A549 (cell line): ENCODE measurements at regions not wholly inside any gene's neighbourhood (a gene's known extent, or its start where the extent isn't known, plus 50 kb on each side); places are given as distances from the start of the nearest gene placed in this dataset.

ENCODE experiments used
- BHLHE40 ChIP-seq: IDR thresholded peaks from 2 replicates; pipeline ENCODE4 v1.6.1; 2012; ENCODE audit warnings: low read depth, low read length, inconsistent platforms
- CBX2 ChIP-seq: fragments of 200-600 bp; sonication (generic); IDR thresholded peaks from 2 replicates; pipeline ENCODE4 v1.6.1; 2016; ENCODE audit warnings: low read depth, mild to moderate bottlenecking, borderline replicate concordance
- CTCF ChIP-seq: fragments of >200 bp; sonication (Bioruptor Twin); formaldehyde crosslinking; IDR thresholded peaks from 3 replicates; pipeline ENCODE4 v1.5.1; 2016
- EHMT2 ChIP-seq: fragments of 200-600 bp; sonication (generic); IDR thresholded peaks from 2 replicates; pipeline ENCODE4 v1.6.1; 2016; ENCODE audit warnings: antibody characterized with exemption, low read depth, mild to moderate bottlenecking, moderate library complexity
- ELK1 ChIP-seq: fragments of 150-350 bp; IDR thresholded peaks from 2 replicates; pipeline ENCODE4 v1.6.1; 2014; ENCODE audit warnings: low read depth, mild to moderate bottlenecking, low read length
- EP300 ChIP-seq, 2 experiments: fragments of >200 bp; sonication (Bioruptor Twin); formaldehyde crosslinking; IDR thresholded peaks; 2 replicates in 1 of 2; 3 replicates in 1 of 2; pipeline ENCODE4 v1.6.1; 2016 to 2017
- JUN ChIP-seq, 2 experiments: fragments of >200 bp; sonication (Bioruptor Twin); formaldehyde crosslinking; IDR thresholded peaks; 2 replicates in 1 of 2; 3 replicates in 1 of 2; pipeline ENCODE4 v1.6.1; 2016 to 2017
- MAFK ChIP-seq: fragments of 450-650 bp; IDR thresholded peaks from 2 replicates; pipeline ENCODE4 v1.6.1; 2014; ENCODE audit not compliant: partially characterized antibody
- MAZ ChIP-seq: fragments of 150-350 bp; IDR thresholded peaks from 2 replicates; pipeline ENCODE4 v1.6.1; 2014; ENCODE audit warnings: antibody characterized with exemption, low read depth, low read length, borderline replicate concordance
- POLR2A ChIP-seq: IDR thresholded peaks from 2 replicates; pipeline ENCODE4 v1.6.1; 2012; ENCODE audit warnings: mild to moderate bottlenecking, low read length
- RAD21 ChIP-seq, 2 experiments: fragments of >200 bp in 1 of 2; sonication (Bioruptor Twin) in 1 of 2; formaldehyde crosslinking in 1 of 2; IDR thresholded peaks in 1 of 2; conservative IDR thresholded peaks in 1 of 2; 2 replicates in 1 of 2; 3 replicates in 1 of 2; pipeline ENCODE4 v1.6.1; 2012 to 2018; ENCODE audit warnings: inconsistent platforms in 1 of 2
- TF ChIP-seq, protein P1 (sequence below): fragments of 450-650 bp; IDR thresholded peaks from 2 replicates; pipeline ENCODE4 v1.6.1; 2014; ENCODE audit warnings: antibody characterized with exemption
- TF ChIP-seq, protein P2 (sequence below): IDR thresholded peaks from 2 replicates; pipeline ENCODE4 v1.6.1; 2012

DNA sequence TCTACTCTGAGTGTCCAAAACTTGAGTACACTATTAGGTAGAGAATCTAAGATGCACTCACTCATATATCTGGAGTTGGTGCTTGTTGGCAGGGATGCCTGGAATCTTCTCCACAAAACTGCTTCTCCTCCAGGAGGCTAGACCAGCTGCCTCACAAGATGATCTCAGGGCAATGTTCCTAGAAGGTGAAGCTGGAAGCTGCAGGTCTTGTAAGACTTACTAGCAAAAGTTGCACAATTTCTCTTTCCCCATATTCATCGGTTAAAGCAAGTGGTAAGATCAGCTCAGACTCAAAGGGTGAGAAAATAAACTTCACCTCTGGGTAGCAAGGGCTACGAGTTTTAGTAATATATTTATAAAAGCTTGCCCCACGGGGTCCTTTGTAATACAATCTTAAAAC, 454.4 kb upstream of the ACVR2A start:
- TF ChIP-seq POLR2A (no peak), CTCF (no peak), EP300 (IDR thresholded peaks at IDR 0.05) (no peak), RAD21 (conservative IDR thresholded peaks at IDR 0.05 in 1 of 2, IDR thresholded peaks at IDR 0.05 in 1 of 2) (no peak), EHMT2 (no peak), BHLHE40 (no peak), CBX2 (no peak), MAFK (no peak), ELK1 (no peak), MAZ (no peak), JUN (IDR thresholded peaks at IDR 0.05) (no peak)
- TF ChIP-seq, protein P1, sequence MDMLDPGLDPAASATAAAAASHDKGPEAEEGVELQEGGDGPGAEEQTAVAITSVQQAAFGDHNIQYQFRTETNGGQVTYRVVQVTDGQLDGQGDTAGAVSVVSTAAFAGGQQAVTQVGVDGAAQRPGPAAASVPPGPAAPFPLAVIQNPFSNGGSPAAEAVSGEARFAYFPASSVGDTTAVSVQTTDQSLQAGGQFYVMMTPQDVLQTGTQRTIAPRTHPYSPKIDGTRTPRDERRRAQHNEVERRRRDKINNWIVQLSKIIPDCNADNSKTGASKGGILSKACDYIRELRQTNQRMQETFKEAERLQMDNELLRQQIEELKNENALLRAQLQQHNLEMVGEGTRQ: no peak
- TF ChIP-seq, protein P2, sequence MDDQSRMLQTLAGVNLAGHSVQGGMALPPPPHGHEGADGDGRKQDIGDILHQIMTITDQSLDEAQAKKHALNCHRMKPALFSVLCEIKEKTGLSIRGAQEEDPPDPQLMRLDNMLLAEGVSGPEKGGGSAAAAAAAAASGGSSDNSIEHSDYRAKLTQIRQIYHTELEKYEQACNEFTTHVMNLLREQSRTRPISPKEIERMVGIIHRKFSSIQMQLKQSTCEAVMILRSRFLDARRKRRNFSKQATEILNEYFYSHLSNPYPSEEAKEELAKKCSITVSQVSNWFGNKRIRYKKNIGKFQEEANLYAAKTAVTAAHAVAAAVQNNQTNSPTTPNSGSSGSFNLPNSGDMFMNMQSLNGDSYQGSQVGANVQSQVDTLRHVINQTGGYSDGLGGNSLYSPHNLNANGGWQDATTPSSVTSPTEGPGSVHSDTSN: no peak
